ENCODE measurements at regions not wholly inside any gene's neighbourhood (a gene's known extent, or its start where the extent isn't known, plus 50 kb on each side); places are given as distances from the start of the nearest gene placed in this dataset.
"Not testable (repeated sequence)": the region's sequence is repeated elsewhere in the genome, so short reads cannot be mapped to it uniquely, and the experiment has no call there.

- WGBS, 4 donors = 52 to 61% (median 60%) methylated on average over 4 of the region's 4 CpGs
- ATAC-seq = no peak
- Histone ChIP-seq H3K27me3 (no peaks in the 10 kb centered on the region), H3K4me1 (no peaks in the 10 kb centered on the region), H3K9me3 (peaks cover 0 to 4% (median 0%) of the 10 kb centered on the region in 12 donors), H3K36me3 (no peaks in the 10 kb centered on the region), H3K27ac (no peak overlapping the region), H3K4me3 (no peak overlapping the region)
- intact Hi-C loops (cut with DNase I) = no loop called here
- DNase-seq = no peak
- TF ChIP-seq CTCF (IDR thresholded peaks at IDR 0.05) = no peak
- no peak for TF ChIP-seq POLR2A (IDR thresholded peaks at IDR 0.05)
Measured at GRCh38 chr4:19214591-19215186, 1037.0 kb upstream of the SLIT2 start.

GRCh38 chr4:19213388-19213787 lies 1038.3 kb upstream of the SLIT2 start:
- no peak for ATAC-seq
- WGBS, 4 donors = 37 to 49% (median 42%) methylated on average over 3 of the region's 3 CpGs

GRCh38 chr4:19205853-19206252 lies 1045.9 kb upstream of the SLIT2 start:
- Histone ChIP-seq H3K27ac (no peak overlapping the region), H3K4me3 (no peak overlapping the region), H3K4me1 (peaks cover 0 to 6% (median 0%) of the 10 kb centered on the region in 12 donors), H3K36me3 (no peaks in the 10 kb centered on the region), H3K9me3 (peaks cover 0 to 5% (median 0%) of the 10 kb centered on the region in 12 donors), H3K27me3 (no peaks in the 10 kb centered on the region)
- intact Hi-C loops (cut with DNase I) = no loop called here
- DNase-seq (no peak), ATAC-seq (peak in 3 of 4 donors; percentile 42 to 55 (median 49))
- TF ChIP-seq POLR2A (IDR thresholded peaks at IDR 0.05) (no peak), CTCF (IDR thresholded peaks at IDR 0.05) (no peak)
- 30 to 45% (median 37%) methylated on average over 2 of the region's 2 CpGs for WGBS, 4 donors

More at GRCh38 chr4:19213388-19213787, 1038.3 kb upstream of the SLIT2 start:
- no peak for DNase-seq
- Histone ChIP-seq H3K9me3 (peaks cover 0 to 4% (median 0%) of the 10 kb centered on the region in 12 donors), H3K36me3 (no peaks in the 10 kb centered on the region), H3K27me3 (no peaks in the 10 kb centered on the region), H3K4me3 (no peak overlapping the region), H3K27ac (no peak overlapping the region), H3K4me1 (no peaks in the 10 kb centered on the region)
- intact Hi-C loops (cut with DNase I) = no loop called here
- no peak for TF ChIP-seq POLR2A (IDR thresholded peaks at IDR 0.05)
- TF ChIP-seq CTCF (IDR thresholded peaks at IDR 0.05) = no peak

- intact Hi-C loops (cut with DNase I); ATAC-seq; H3K4me3 ChIP-seq; H3K9me3 ChIP-seq; H3K4me1 ChIP-seq; H3K27me3 ChIP-seq; H3K27ac ChIP-seq; H3K36me3 ChIP-seq: not testable (repeated sequence)
- 86 to 95% (median 90%) methylated on average over 13 to 17 of the region's 17 CpGs for WGBS, 4 donors
- DNase-seq = peak in 1 of 5 donors; percentile 12
Measured at GRCh38 chr4:19197838-19198237, 1053.9 kb upstream of the SLIT2 start.

GRCh38 chr4:19195696-19196095 lies 1056.0 kb upstream of the SLIT2 start:
- ATAC-seq = no peak
- 30 to 41% (median 34%) methylated on average over 2 of the region's 2 CpGs for WGBS, 4 donors
- no peak overlapping the region for H3K4me3 ChIP-seq

More at GRCh38 chr4:19195696-19196095, 1056.0 kb upstream of the SLIT2 start:
- Histone ChIP-seq H3K27me3 (no peaks in the 10 kb centered on the region), H3K36me3 (no peaks in the 10 kb centered on the region), H3K9me3 (no peaks in the 10 kb centered on the region), H3K4me1 (no peaks in the 10 kb centered on the region), H3K27ac (no peak overlapping the region)
- DNase-seq = no peak
- TF ChIP-seq POLR2A (IDR thresholded peaks at IDR 0.05) = no peak
- TF ChIP-seq CTCF (IDR thresholded peaks at IDR 0.05) = no peak
- intact Hi-C loops (cut with DNase I) = no loop called here

All from heart left ventricle (tissue), 16 donors.